NT2/D1 (cell line): ENCODE measurements at regions not wholly inside any gene's neighbourhood (a gene's known extent, or its start where the extent isn't known, plus 50 kb on each side); places are given as distances from the start of the nearest gene placed in this dataset.

Experiments
- DNase-seq: peaks from one replicate; pipeline ENCODE4 v3.0.0-alpha.2; 2011; ENCODE audit warnings: low read depth, low spot score
- H3K27me3 ChIP-seq: 2 replicates; pipeline ENCODE4 v1.6.0; 2011; ENCODE audit warnings: mild to moderate bottlenecking; ENCODE audit not compliant: insufficient read length, insufficient read depth
- H3K36me3 ChIP-seq: 2 replicates; pipeline ENCODE4 v1.6.1; 2011; ENCODE audit warnings: mild to moderate bottlenecking, low read length, mixed read lengths; ENCODE audit not compliant: insufficient read depth, insufficient read length
- H3K4me1 ChIP-seq: 2 replicates; pipeline ENCODE4 v1.5.1; 2011; ENCODE audit not compliant: insufficient read depth, insufficient read length
- H3K4me3 ChIP-seq: 2 replicates; pipeline ENCODE4 v1.5.1; 2011; ENCODE audit warnings: low read depth; ENCODE audit not compliant: insufficient read length
- H3K9ac ChIP-seq: 2 replicates; pipeline ENCODE4 v1.6.0; 2011; ENCODE audit warnings: low read depth; ENCODE audit not compliant: insufficient read length
- H3K9me3 ChIP-seq: 2 replicates; pipeline ENCODE4 v1.5.1; 2011; ENCODE audit warnings: mild to moderate bottlenecking, low read length; ENCODE audit not compliant: insufficient read depth
- SUZ12 ChIP-seq: IDR thresholded peaks from 2 replicates; pipeline ENCODE4 v1.6.1; 2011; ENCODE audit not compliant: insufficient read length, insufficient read depth; ENCODE audit errors: extremely low read depth
- YY1 ChIP-seq: IDR thresholded peaks from 2 replicates; pipeline ENCODE4 v1.6.1; 2011; ENCODE audit not compliant: insufficient read length, insufficient read depth
- ZNF274 ChIP-seq: IDR thresholded peaks from 2 replicates; pipeline ENCODE4 v1.6.1; 2011; ENCODE audit warnings: mild to moderate bottlenecking, low read depth, low read length

DNA sequence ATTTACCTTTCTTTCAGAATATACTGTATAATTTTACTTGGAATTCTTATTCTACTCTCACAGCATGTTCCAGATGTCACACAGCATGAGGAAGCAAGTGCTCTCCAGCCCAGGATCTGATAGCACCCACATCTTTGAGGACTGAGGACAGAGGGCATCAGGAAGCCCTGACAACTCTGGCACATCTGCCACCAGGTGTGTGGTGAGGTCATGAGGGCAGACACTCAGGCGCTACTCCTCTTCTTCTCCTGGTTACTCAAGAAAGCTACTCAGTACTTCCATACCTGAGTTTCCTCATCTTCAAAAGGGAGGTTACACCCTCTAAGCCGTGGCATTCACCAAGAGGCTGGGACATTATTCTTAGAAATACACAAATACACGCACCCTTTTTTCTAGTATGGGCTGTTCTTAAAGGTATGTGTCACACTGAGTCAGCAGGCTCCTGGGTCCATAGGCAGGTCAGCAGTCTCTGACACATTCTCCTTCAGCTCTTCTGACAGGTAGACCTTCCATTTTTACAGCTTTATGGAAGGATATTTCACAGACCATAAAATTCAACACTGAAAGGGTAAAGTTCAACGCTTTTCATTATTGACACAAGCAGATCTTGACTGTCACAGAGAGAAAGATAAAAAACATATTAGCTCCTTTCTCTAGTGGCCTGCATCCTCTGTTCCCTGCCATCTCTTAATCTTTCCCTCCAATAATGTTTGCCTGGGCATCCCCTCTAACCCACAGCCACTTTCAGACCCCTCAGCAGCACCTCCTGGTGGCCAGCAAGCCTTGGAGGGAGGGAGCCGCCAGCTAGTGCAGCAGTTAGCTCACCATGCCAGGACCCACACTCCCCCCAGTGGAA is 103.2 kb upstream of the TJP1 start:
- Histone ChIP-seq H3K4me1 (peaks cover 5% of the 10 kb centered on the region), H3K4me3 (no peak overlapping the region), H3K9me3 (no peaks in the 10 kb centered on the region), H3K36me3 (no peaks in the 10 kb centered on the region), H3K27me3 (no peaks in the 10 kb centered on the region), H3K9ac (no peak overlapping the region)
- TF ChIP-seq YY1 = no peak
- no peak for TF ChIP-seq ZNF274
- TF ChIP-seq SUZ12 = no peak
- DNase-seq = peak; percentile 74

DNA sequence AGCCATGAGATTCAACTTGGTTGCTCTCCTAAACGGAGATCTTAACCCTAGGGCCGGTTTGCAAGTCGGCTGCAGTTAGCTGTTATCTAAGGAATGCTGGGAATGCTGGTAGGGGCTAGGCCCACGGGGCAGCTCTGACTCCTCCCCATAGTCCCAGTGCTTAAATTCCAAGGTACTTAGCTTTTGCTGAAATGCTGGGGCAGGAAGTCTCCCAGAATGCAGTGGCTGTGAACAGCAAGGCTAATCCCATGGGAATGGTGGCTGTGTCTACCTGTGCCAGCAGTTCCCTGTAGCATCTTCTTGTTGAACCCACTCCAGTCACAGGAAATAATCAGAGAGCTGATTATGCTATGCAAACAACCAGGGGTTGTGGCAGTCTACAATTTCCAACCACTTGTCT is 102.5 kb upstream of the TJP1 start:
- peak; percentile 87 for DNase-seq
- H3K4me3 ChIP-seq = no peak overlapping the region
- H3K9me3 ChIP-seq = no peaks in the 10 kb centered on the region

DNA sequence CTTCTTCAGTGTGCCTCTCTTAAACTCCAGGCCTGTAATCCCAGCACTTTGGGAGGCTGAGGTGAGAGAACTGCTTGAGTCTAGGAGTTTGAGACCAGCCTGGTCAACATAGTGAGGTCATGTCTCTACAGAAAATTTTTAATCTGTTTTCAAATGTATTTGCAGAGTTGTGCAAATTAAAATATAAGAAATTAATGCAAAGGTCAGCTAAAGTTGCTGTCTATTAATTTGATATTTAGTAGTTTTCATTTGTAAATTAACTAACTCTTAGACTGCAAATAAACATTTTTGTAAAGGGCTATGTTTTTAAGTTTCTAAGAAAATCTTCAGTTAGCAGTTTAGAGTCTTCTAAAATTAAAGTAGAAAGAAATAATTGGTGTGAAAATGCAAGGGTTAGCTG is 99.9 kb upstream of the TJP1 start:
- H3K4me3 ChIP-seq = no peak overlapping the region
- H3K9ac ChIP-seq = no peak overlapping the region
- H3K27me3 ChIP-seq = no peaks in the 10 kb centered on the region
- no peak for TF ChIP-seq ZNF274
- no peak for TF ChIP-seq YY1
- TF ChIP-seq SUZ12 = no peak
- no peak for DNase-seq
- no peaks in the 10 kb centered on the region for H3K9me3 ChIP-seq
- no peaks in the 10 kb centered on the region for H3K36me3 ChIP-seq
- peaks cover 5% of the 10 kb centered on the region for H3K4me1 ChIP-seq

More for the DNA sequence above, 102.5 kb upstream of the TJP1 start:
- Histone ChIP-seq H3K36me3 (no peaks in the 10 kb centered on the region), H3K9ac (no peak overlapping the region), H3K4me1 (peaks cover 5% of the 10 kb centered on the region), H3K27me3 (no peaks in the 10 kb centered on the region)
- TF ChIP-seq ZNF274 (no peak), YY1 (no peak), SUZ12 (no peak)

DNA sequence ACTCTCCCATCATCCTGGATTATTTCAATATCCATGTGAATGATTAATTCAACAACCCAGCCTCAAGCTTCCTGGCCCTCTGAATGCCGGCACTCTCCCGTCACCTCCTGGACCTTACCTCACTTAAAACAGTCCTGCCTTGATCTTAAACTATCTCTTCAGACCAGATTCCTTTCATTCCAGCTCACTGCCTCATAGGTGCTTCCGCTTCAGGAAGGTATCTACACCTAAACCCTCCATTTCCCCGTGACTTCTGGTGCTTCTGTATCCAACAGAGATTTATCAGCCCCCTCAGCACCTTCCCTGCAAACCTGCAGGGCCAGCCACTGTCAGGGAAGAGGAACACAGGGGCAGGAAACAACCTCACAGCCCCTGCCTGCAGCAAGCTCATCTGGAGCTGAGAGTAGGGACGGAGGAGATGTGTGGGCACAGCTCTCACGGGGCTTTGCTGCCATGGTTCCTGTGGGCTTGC is 98.9 kb upstream of the TJP1 start:
- Histone ChIP-seq H3K9me3 (no peaks in the 10 kb centered on the region), H3K4me1 (peaks cover 4% of the 10 kb centered on the region), H3K36me3 (no peaks in the 10 kb centered on the region), H3K9ac (no peak overlapping the region), H3K4me3 (no peak overlapping the region), H3K27me3 (no peaks in the 10 kb centered on the region)
- no peak for DNase-seq
- no peak for TF ChIP-seq ZNF274
- no peak for TF ChIP-seq SUZ12
- no peak for TF ChIP-seq YY1

DNA sequence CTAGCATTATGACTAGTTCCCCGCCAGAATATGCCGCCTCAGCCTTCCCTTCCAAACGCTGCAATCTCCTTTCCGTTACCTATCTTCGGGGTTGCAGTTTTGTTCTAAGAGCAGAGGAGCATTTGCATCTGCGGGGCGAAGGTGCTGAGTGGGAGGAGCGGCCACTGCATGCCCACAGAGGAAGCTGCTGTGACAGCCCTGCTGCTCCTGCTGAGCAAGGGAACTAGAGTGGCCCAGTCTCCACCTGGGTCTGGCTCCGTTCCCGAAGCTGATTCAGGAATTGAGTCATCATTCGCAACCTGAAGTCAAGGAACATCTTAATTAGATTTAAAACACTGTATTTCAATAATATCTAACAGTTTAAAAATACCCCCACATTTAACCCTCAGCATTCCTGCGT is 98.2 kb upstream of the TJP1 start:
- Histone ChIP-seq H3K4me1 (peaks cover 3% of the 10 kb centered on the region), H3K36me3 (no peaks in the 10 kb centered on the region), H3K4me3 (no peak overlapping the region), H3K9me3 (no peaks in the 10 kb centered on the region), H3K9ac (no peak overlapping the region), H3K27me3 (no peaks in the 10 kb centered on the region)
- TF ChIP-seq SUZ12 = no peak
- TF ChIP-seq ZNF274 = no peak
- no peak for TF ChIP-seq YY1
- no peak for DNase-seq

DNA sequence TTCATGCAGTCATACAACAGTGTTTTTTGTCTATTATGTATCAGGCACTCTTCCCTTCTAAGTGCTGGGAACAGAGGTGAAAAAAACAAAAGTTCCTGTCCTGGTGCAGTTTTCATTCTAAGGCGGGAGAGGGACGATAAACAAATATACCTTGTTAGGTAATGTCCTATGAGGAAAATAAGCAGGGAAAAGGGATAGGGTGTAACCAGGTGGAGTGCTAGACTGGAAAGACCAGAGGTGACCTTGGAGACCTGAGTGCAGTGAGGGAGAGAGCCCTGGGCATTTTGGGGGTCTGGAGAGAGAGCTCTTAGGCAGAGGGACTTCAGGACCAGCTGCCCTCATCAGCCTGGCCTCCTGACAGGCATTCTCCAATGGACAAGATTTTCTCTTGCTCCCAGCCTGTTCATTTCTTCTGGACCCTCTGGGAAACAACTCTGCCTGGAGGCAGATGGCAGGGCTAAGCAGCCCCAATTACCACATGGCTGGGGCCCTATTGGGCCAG is 97.2 kb upstream of the TJP1 start:
- no peaks in the 10 kb centered on the region for H3K27me3 ChIP-seq
- TF ChIP-seq ZNF274 (no peak), SUZ12 (no peak), YY1 (no peak)
- no peak overlapping the region for H3K9ac ChIP-seq
- H3K9me3 ChIP-seq = no peaks in the 10 kb centered on the region
- H3K4me3 ChIP-seq = no peak overlapping the region
- H3K4me1 ChIP-seq = no peaks in the 10 kb centered on the region
- no peak for DNase-seq
- H3K36me3 ChIP-seq = no peaks in the 10 kb centered on the region
